K562 (cell line): ENCODE measurements at regions not wholly inside any gene's neighbourhood (a gene's known extent, or its start where the extent isn't known, plus 50 kb on each side); places are given as distances from the start of the nearest gene placed in this dataset.
"Not testable (repeated sequence)": the region's sequence is repeated elsewhere in the genome, so short reads cannot be mapped to it uniquely, and the experiment has no call there.

Experiments
- CBFA2T2 ChIP-seq: fragments of 450-650 bp; conservative IDR thresholded peaks from 2 replicates; pipeline ENCODE4 v1.6.1; 2017; ENCODE audit warnings: mild to moderate bottlenecking
- DMBX1 ChIP-seq: fragments of 250-450 bp; sonication (Bioruptor Pico); IDR thresholded peaks from 2 replicates; pipeline ENCODE4 v1.8.0; 2022; ENCODE audit warnings: inconsistent platforms, mild to moderate bottlenecking, moderate library complexity, borderline replicate concordance
- DPF2 ChIP-seq: fragments of 450-650 bp; IDR thresholded peaks from 2 replicates; pipeline ENCODE4 v1.6.1; 2016
- GATAD2B ChIP-seq: fragments of 450-650 bp; IDR thresholded peaks from 2 replicates; pipeline ENCODE4 v1.6.1; 2017; ENCODE audit warnings: mild to moderate bottlenecking, borderline replicate concordance
- HDAC1 ChIP-seq, 2 experiments: fragments of 450-650 bp; IDR thresholded peaks; 2 replicates each; pipeline ENCODE4 v1.6.1; 2016 to 2017; ENCODE audit warnings: inconsistent platforms in 1 of 2, mild to moderate bottlenecking in 1 of 2, moderate library complexity in 1 of 2
- KDM1A ChIP-seq, 2 experiments: fragments of 450-650 bp; IDR thresholded peaks; 2 replicates each; pipeline ENCODE4 v1.6.1; 2016; ENCODE audit warnings: mild to moderate bottlenecking in 2 of 2
- LEF1 ChIP-seq: fragments of 450-650 bp; IDR thresholded peaks from 2 replicates; pipeline ENCODE4 v1.6.1; 2016; ENCODE audit warnings: mild to moderate bottlenecking
- MAFF ChIP-seq: IDR thresholded peaks from 2 replicates; pipeline ENCODE4 v1.6.1; 2012; ENCODE audit warnings: low read length, improper control_type of control experiment
- MEIS2 ChIP-seq: fragments of 450-650 bp; IDR thresholded peaks from 2 replicates; pipeline ENCODE4 v1.6.1; 2014; ENCODE audit warnings: mild to moderate bottlenecking; ENCODE audit not compliant: partially characterized antibody
- MTA1 ChIP-seq: fragments of 450-650 bp; IDR thresholded peaks from 2 replicates; pipeline ENCODE4 v1.6.1; 2017; ENCODE audit warnings: borderline replicate concordance
- MTA2 ChIP-seq: fragments of 450-650 bp; IDR thresholded peaks from 2 replicates; pipeline ENCODE4 v1.6.1; 2016; ENCODE audit warnings: low read depth
- MYNN ChIP-seq, 2 experiments: sonication (generic); formaldehyde crosslinking in 1 of 2; IDR thresholded peaks; 2 replicates each; pipeline versions ENCODE4 v1.5.0 to v1.6.1; 2016 to 2020; ENCODE audit warnings: antibody characterized with exemption in 1 of 2, missing genetic modification reagents in 1 of 2
- NCOA2 ChIP-seq, 2 experiments: fragments of 450-650 bp; IDR thresholded peaks; 2 replicates each; pipeline ENCODE4 v1.6.1; 2018; ENCODE audit warnings: mild to moderate bottlenecking in 2 of 2, moderate library complexity in 1 of 2; ENCODE audit not compliant: partially characterized antibody in 2 of 2
- NCOR1 ChIP-seq: fragments of 450-650 bp; IDR thresholded peaks from 2 replicates; pipeline ENCODE4 v1.6.1; 2016; ENCODE audit warnings: mild to moderate bottlenecking, moderate library complexity
- NFIC ChIP-seq: fragments of 450-650 bp; IDR thresholded peaks from 2 replicates; pipeline ENCODE4 v1.6.1; 2017; ENCODE audit warnings: mild to moderate bottlenecking, inconsistent platforms
- SMARCE1 ChIP-seq: fragments of 450-650 bp; IDR thresholded peaks from 2 replicates; pipeline ENCODE4 v1.7.1; 2016; ENCODE audit warnings: mild to moderate bottlenecking
- STAT5A ChIP-seq: IDR thresholded peaks from 2 replicates; pipeline ENCODE4 v1.6.1; 2012; ENCODE audit warnings: low read length, inconsistent platforms, borderline replicate concordance
- TBL1XR1 ChIP-seq, 2 experiments: IDR thresholded peaks; 2 replicates each; pipeline ENCODE4 v1.6.1; 2012; ENCODE audit warnings: improper control_type of control experiment in 2 of 2, low read length in 2 of 2, mild to moderate bottlenecking in 1 of 2
- ZNF134 ChIP-seq: fragments of 250-450 bp; sonication (Bioruptor Pico); conservative IDR thresholded peaks from 2 replicates; pipeline ENCODE4 v1.4.0; 2020
- TF ChIP-seq, protein P1 (sequence below): fragments of 200-800 bp; sonication (Bioruptor generic); IDR thresholded peaks from 2 replicates; pipeline ENCODE4 v1.6.1; 2017; ENCODE audit warnings: missing genetic modification characterization, missing compliant biosample characterization
- TF ChIP-seq, protein P2 (sequence below), 3 experiments: fragments of 200-800 bp in 1 of 3; fragments of 250-450 bp in 1 of 3; fragments of 450-650 bp in 1 of 3; sonication (Bioruptor Pico) in 1 of 3; sonication (Bioruptor generic) in 1 of 3; formaldehyde crosslinking in 1 of 3; IDR thresholded peaks; 2 replicates each; pipeline versions ENCODE4 v1.6.1 to v1.8.0; 2016 to 2022; ENCODE audit warnings: mild to moderate bottlenecking in 2 of 3, missing genetic modification characterization in 2 of 3, missing compliant biosample characterization in 1 of 3, moderate library complexity in 1 of 3

DNA sequence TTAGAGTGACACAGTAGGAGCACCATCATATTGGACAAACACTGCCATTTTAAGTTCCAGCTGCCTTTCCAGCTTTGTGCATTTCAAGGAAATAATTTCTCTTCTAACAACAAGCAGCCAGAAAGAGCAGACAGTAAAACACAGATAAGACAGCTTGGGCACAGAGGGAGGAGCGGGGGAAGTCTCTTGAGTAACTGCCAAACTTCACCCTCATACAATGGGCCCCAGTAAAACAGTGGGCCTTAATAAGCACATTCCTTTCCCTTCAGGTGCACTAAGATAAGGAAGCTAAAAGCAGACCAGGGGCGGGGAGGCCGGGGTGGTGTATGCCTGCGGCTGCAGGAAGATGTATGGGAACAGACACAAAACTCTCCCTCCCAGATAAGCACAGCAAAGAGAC lies 53.7 kb upstream of the UXT start (continued):
- TF ChIP-seq, protein P1, sequence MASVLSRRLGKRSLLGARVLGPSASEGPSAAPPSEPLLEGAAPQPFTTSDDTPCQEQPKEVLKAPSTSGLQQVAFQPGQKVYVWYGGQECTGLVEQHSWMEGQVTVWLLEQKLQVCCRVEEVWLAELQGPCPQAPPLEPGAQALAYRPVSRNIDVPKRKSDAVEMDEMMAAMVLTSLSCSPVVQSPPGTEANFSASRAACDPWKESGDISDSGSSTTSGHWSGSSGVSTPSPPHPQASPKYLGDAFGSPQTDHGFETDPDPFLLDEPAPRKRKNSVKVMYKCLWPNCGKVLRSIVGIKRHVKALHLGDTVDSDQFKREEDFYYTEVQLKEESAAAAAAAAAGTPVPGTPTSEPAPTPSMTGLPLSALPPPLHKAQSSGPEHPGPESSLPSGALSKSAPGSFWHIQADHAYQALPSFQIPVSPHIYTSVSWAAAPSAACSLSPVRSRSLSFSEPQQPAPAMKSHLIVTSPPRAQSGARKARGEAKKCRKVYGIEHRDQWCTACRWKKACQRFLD (CRISPR knock-in tag): peak; percentile 80; the same call in 1 of the 2 replicates
- peak; percentile 91 to 96 for TF ChIP-seq KDM1A (IDR thresholded peaks at IDR 0.05)
- peak; percentile 94 for TF ChIP-seq DPF2
- TF ChIP-seq NCOA2 (IDR thresholded peaks at IDR 0.05; ENCODE audit: partially characterized antibody in 2 of 2): peak in 1 of 2 experiments; percentile 59
- peak; percentile 75 for TF ChIP-seq STAT5A
- TF ChIP-seq LEF1: peak; percentile 86
- TF ChIP-seq MEIS2: peak; percentile 65
- peak; percentile 21; the same call in 1 of the 2 replicates for TF ChIP-seq MAFF
- peak; percentile 98 for TF ChIP-seq NCOR1
- TF ChIP-seq SMARCE1: peak; percentile 87; the same call in 1 of the 2 replicates
- peak; percentile 68 to 88; a peak in 2 of 4 replicates for TF ChIP-seq TBL1XR1 (IDR thresholded peaks at IDR 0.05; ENCODE audit: low read length in 2 of 2)
- TF ChIP-seq, protein P2, sequence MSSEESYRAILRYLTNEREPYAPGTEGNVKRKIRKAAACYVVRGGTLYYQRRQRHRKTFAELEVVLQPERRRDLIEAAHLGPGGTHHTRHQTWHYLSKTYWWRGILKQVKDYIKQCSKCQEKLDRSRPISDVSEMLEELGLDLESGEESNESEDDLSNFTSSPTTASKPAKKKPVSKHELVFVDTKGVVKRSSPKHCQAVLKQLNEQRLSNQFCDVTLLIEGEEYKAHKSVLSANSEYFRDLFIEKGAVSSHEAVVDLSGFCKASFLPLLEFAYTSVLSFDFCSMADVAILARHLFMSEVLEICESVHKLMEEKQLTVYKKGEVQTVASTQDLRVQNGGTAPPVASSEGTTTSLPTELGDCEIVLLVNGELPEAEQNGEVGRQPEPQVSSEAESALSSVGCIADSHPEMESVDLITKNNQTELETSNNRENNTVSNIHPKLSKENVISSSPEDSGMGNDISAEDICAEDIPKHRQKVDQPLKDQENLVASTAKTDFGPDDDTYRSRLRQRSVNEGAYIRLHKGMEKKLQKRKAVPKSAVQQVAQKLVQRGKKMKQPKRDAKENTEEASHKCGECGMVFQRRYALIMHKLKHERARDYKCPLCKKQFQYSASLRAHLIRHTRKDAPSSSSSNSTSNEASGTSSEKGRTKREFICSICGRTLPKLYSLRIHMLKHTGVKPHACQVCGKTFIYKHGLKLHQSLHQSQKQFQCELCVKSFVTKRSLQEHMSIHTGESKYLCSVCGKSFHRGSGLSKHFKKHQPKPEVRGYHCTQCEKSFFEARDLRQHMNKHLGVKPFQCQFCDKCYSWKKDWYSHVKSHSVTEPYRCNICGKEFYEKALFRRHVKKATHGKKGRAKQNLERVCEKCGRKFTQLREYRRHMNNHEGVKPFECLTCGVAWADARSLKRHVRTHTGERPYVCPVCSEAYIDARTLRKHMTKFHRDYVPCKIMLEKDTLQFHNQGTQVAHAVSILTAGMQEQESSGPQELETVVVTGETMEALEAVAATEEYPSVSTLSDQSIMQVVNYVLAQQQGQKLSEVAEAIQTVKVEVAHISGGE (CRISPR knock-in tag; IDR thresholded peaks at IDR 0.05): 0 out of 6 replicates have a peak, but pooled peaks of 1 of the 3 experiments have one; percentile 46
- TF ChIP-seq MYNN (IDR thresholded peaks at IDR 0.05): peak; percentile 73; the same call in 1 of the 2 replicates
- TF ChIP-seq MYNN (CRISPR knock-in tag; IDR thresholded peaks at IDR 0.05): not testable (repeated sequence)
- peak; percentile 82 for TF ChIP-seq MTA1
- peak in 1 of 2 experiments; percentile 77; a peak in 2 of 4 replicates for TF ChIP-seq HDAC1 (IDR thresholded peaks at IDR 0.05)
- TF ChIP-seq NFIC: peak; percentile 96
- TF ChIP-seq DMBX1 (CRISPR knock-in tag): peak; percentile 89
- TF ChIP-seq CBFA2T2: peak; percentile 97
- TF ChIP-seq ZNF134 (CRISPR knock-in tag): 0 out of 2 replicates have a peak, but pooled peaks have one; percentile 37
- TF ChIP-seq GATAD2B: peak; percentile 60; the same call in 1 of the 2 replicates
- peak; percentile 85 for TF ChIP-seq MTA2
